ENCODE measurements at regions not wholly inside any gene's neighbourhood (a gene's known extent, or its start where the extent isn't known, plus 50 kb on each side); places are given as distances from the start of the nearest gene placed in this dataset.

DNA sequence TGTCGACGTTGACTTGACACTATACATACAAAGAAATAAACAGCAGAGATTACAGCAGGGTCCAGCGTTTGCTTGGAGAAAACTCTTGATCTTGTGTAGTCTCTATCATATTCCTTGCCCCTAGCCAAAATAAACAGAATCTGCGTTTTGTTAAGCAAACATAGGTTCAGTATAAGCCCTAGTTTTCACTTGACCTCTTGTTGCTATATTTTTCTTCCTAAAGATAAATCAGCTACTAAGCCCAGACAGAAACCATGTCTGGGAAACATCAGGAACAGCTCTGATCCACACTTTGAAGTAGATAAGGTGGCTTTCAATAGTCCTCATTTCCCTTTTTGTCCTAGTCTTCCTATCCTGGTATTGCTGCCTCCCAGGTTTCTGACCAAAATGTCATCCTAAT is 328.2 kb upstream of the MAGI2 start:
- Histone ChIP-seq H4K91ac (ENCODE audit: low read depth, low read length) (no peak overlapping the region), H2BK120ac (ENCODE audit: insufficient read depth, low read length, poor library complexity) (no peak overlapping the region), H3K79me1 (ENCODE audit: low read length) (no peaks in the 10 kb centered on the region), H3K23ac (ENCODE audit: low read length) (no peak overlapping the region), H3K4ac (ENCODE audit: low read depth, low read length) (no peak overlapping the region), H4K12ac (ENCODE audit: low read depth, low read length) (no peak overlapping the region), H3K4me1 (ENCODE audit: control insufficient read depth in 1 of 2, insufficient read depth in 2 of 2, low read length in 2 of 2) (no peaks in the 10 kb centered on the region), H2BK12ac (ENCODE audit: low read length) (no peak overlapping the region), H4K8ac (ENCODE audit: low read depth, low read length) (no peak overlapping the region), H3K4me2 (ENCODE audit: low read length) (no peak overlapping the region), H3K27me3 (ENCODE audit: insufficient read depth, low read length) (no peaks in the 10 kb centered on the region), H3K9ac (ENCODE audit: low read length) (no peak overlapping the region), H3K14ac (ENCODE audit: low read length) (no peak overlapping the region), H3K27ac (ENCODE audit: low read depth, low read length) (no peak overlapping the region), H3K79me2 (ENCODE audit: control insufficient read depth, insufficient read depth, low read length, poor library complexity) (no peaks in the 10 kb centered on the region), H3K18ac (ENCODE audit: low read length) (no peak overlapping the region), H3K36me3 (ENCODE audit: control insufficient read depth in 1 of 2, insufficient read depth in 2 of 2, low read length in 2 of 2) (no peaks in the 10 kb centered on the region), H2AK5ac (ENCODE audit: low read length) (no peak overlapping the region), H3K4me3 (ENCODE audit: low read depth, low read length) (no peak overlapping the region), H2BK5ac (ENCODE audit: low read depth, low read length, poor library complexity) (no peak overlapping the region), H3K9me3 (ENCODE audit: insufficient read depth, low read depth, low read length) (no peaks in the 10 kb centered on the region), H2AFZ (ENCODE audit: insufficient read depth, low read length, poor library complexity) (no peak overlapping the region)
- WGBS (ENCODE audit: extremely low coverage, insufficient coverage, insufficient read length) = no CpG with 5 or more reads among the region's 4 CpGs
- no peak for DNase-seq

DNA sequence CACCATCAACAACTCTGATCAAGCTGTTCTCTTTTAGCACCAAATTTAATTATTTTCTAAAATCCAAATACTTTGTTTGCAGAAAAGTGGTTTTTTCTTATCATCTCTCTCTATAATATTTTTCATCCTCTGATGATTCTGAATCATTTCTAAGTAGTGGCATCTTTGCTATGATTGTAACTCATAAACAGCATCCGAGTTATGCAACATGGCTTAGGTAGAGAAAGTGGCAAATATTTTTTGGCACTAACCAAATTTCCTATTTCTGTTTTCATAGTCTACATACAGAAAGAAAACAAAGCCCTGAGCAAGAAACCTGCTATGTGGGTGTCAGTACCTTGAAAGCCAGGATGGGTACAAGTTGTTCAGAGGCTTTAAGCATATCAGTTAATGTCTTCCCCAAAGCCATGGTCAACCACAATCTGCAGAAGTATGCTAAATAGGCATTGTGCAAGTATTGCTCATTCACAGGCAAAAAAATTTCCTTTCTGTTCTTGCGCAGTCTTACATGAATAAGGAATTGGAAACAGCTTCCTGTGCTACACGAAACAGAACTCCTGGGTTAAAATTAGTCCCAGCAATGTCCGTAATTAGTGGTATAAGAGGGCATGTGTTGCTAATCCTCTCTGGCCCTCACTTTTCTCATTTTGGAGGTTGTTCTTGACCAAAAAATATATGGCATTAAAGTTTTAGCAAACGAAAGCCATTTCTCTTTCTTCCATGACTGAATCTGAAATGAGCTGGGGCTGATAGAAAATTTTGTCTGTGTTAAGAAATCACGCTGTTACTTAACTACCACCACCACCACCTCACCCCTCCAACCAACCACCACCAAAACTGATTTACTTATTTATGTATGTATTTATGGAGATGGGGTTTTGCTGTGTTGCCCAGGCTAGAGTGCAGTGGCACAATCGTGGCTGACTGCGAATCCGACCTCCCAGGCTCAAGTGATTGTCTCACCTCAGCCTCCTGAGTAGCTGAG is 325.6 kb upstream of the MAGI2 start:
- Histone ChIP-seq H3K23ac (ENCODE audit: low read length) (no peak overlapping the region), H4K12ac (ENCODE audit: low read depth, low read length) (no peak overlapping the region), H3K27me3 (ENCODE audit: insufficient read depth, low read length) (no peaks in the 10 kb centered on the region), H3K79me1 (ENCODE audit: low read length) (no peaks in the 10 kb centered on the region), H3K4me3 (ENCODE audit: low read depth, low read length) (no peak overlapping the region), H2BK5ac (ENCODE audit: low read depth, low read length, poor library complexity) (no peak overlapping the region), H2BK120ac (ENCODE audit: insufficient read depth, low read length, poor library complexity) (no peak overlapping the region), H2AFZ (ENCODE audit: insufficient read depth, low read length, poor library complexity) (no peak overlapping the region), H4K91ac (ENCODE audit: low read depth, low read length) (no peak overlapping the region), H3K36me3 (ENCODE audit: control insufficient read depth in 1 of 2, insufficient read depth in 2 of 2, low read length in 2 of 2) (no peaks in the 10 kb centered on the region), H2BK12ac (ENCODE audit: low read length) (no peak overlapping the region), H3K18ac (ENCODE audit: low read length) (no peak overlapping the region), H3K14ac (ENCODE audit: low read length) (no peak overlapping the region), H3K27ac (ENCODE audit: low read depth, low read length) (no peak overlapping the region), H3K9ac (ENCODE audit: low read length) (no peak overlapping the region), H3K4ac (ENCODE audit: low read depth, low read length) (no peak overlapping the region), H3K4me2 (ENCODE audit: low read length) (no peak overlapping the region), H2AK5ac (ENCODE audit: low read length) (no peak overlapping the region), H3K9me3 (ENCODE audit: insufficient read depth, low read depth, low read length) (no peaks in the 10 kb centered on the region), H3K79me2 (ENCODE audit: control insufficient read depth, insufficient read depth, low read length, poor library complexity) (no peaks in the 10 kb centered on the region), H3K4me1 (ENCODE audit: control insufficient read depth in 1 of 2, insufficient read depth in 2 of 2, low read length in 2 of 2) (no peaks in the 10 kb centered on the region), H4K8ac (ENCODE audit: low read depth, low read length) (no peak overlapping the region)
- no CpG with 5 or more reads among the region's 9 CpGs for WGBS (ENCODE audit: extremely low coverage, insufficient coverage, insufficient read length)
- DNase-seq = peak; percentile 50 to 80

GRCh38 chr7:79775911-79776310 is 322.4 kb upstream of the MAGI2 start:
- WGBS (ENCODE audit: extremely low coverage, insufficient coverage, insufficient read length) = no CpG with 5 or more reads among the region's 3 CpGs
- no peaks in the 10 kb centered on the region for H3K36me3 ChIP-seq (ENCODE audit: control insufficient read depth in 1 of 2, insufficient read depth in 2 of 2, low read length in 2 of 2)

GRCh38 chr7:79774150-79774549 is 320.7 kb upstream of the MAGI2 start:
- Histone ChIP-seq H3K27ac (ENCODE audit: low read depth, low read length) (no peak overlapping the region), H4K8ac (ENCODE audit: low read depth, low read length) (no peak overlapping the region), H3K4me1 (ENCODE audit: control insufficient read depth in 1 of 2, insufficient read depth in 2 of 2, low read length in 2 of 2) (no peaks in the 10 kb centered on the region), H3K4me3 (ENCODE audit: low read depth, low read length) (no peak overlapping the region), H4K12ac (ENCODE audit: low read depth, low read length) (no peak overlapping the region), H2AFZ (ENCODE audit: insufficient read depth, low read length, poor library complexity) (no peak overlapping the region), H3K4ac (ENCODE audit: low read depth, low read length) (no peak overlapping the region), H2AK5ac (ENCODE audit: low read length) (no peak overlapping the region), H3K9me3 (ENCODE audit: insufficient read depth, low read depth, low read length) (no peaks in the 10 kb centered on the region), H3K36me3 (ENCODE audit: control insufficient read depth in 1 of 2, insufficient read depth in 2 of 2, low read length in 2 of 2) (no peaks in the 10 kb centered on the region), H3K27me3 (ENCODE audit: insufficient read depth, low read length) (no peaks in the 10 kb centered on the region), H2BK12ac (ENCODE audit: low read length) (no peak overlapping the region), H2BK5ac (ENCODE audit: low read depth, low read length, poor library complexity) (no peak overlapping the region), H3K23ac (ENCODE audit: low read length) (no peak overlapping the region), H3K14ac (ENCODE audit: low read length) (no peak overlapping the region), H3K79me2 (ENCODE audit: control insufficient read depth, insufficient read depth, low read length, poor library complexity) (no peaks in the 10 kb centered on the region), H3K9ac (ENCODE audit: low read length) (no peak overlapping the region), H4K91ac (ENCODE audit: low read depth, low read length) (no peak overlapping the region), H2BK120ac (ENCODE audit: insufficient read depth, low read length, poor library complexity) (no peak overlapping the region), H3K18ac (ENCODE audit: low read length) (no peak overlapping the region), H3K4me2 (ENCODE audit: low read length) (no peak overlapping the region), H3K79me1 (ENCODE audit: low read length) (no peaks in the 10 kb centered on the region)
- peak in 1 of 2 donors; percentile 38 for DNase-seq

More at GRCh38 chr7:79775911-79776310, 322.4 kb upstream of the MAGI2 start:
- no peak overlapping the region for H3K4me2 ChIP-seq (ENCODE audit: low read length)
- no peak overlapping the region for H2BK5ac ChIP-seq (ENCODE audit: low read depth, low read length, poor library complexity)
- H3K9ac ChIP-seq (ENCODE audit: low read length) = no peak overlapping the region
- H2BK12ac ChIP-seq (ENCODE audit: low read length) = no peak overlapping the region
- H3K79me1 ChIP-seq (ENCODE audit: low read length) = no peaks in the 10 kb centered on the region
- DNase-seq = no peak
- H3K18ac ChIP-seq (ENCODE audit: low read length) = no peak overlapping the region
- no peak overlapping the region for H2AK5ac ChIP-seq (ENCODE audit: low read length)
- H3K4me1 ChIP-seq (ENCODE audit: control insufficient read depth in 1 of 2, insufficient read depth in 2 of 2, low read length in 2 of 2) = no peaks in the 10 kb centered on the region
- no peak overlapping the region for H2BK120ac ChIP-seq (ENCODE audit: insufficient read depth, low read length, poor library complexity)
- no peak overlapping the region for H3K27ac ChIP-seq (ENCODE audit: low read depth, low read length)
- no peak overlapping the region for H2AFZ ChIP-seq (ENCODE audit: insufficient read depth, low read length, poor library complexity)
- no peak overlapping the region for H3K4ac ChIP-seq (ENCODE audit: low read depth, low read length)
- no peaks in the 10 kb centered on the region for H3K79me2 ChIP-seq (ENCODE audit: control insufficient read depth, insufficient read depth, low read length, poor library complexity)
- H4K12ac ChIP-seq (ENCODE audit: low read depth, low read length) = no peak overlapping the region
- no peaks in the 10 kb centered on the region for H3K9me3 ChIP-seq (ENCODE audit: insufficient read depth, low read depth, low read length)
- no peak overlapping the region for H3K4me3 ChIP-seq (ENCODE audit: low read depth, low read length)
- H3K23ac ChIP-seq (ENCODE audit: low read length) = no peak overlapping the region
- H3K14ac ChIP-seq (ENCODE audit: low read length) = no peak overlapping the region
- no peak overlapping the region for H4K8ac ChIP-seq (ENCODE audit: low read depth, low read length)
- no peak overlapping the region for H4K91ac ChIP-seq (ENCODE audit: low read depth, low read length)
- H3K27me3 ChIP-seq (ENCODE audit: insufficient read depth, low read length) = no peaks in the 10 kb centered on the region

Measured in trophoblast cell (in vitro differentiated cells and primary cell).